A673 (cell line): ENCODE measurements at regions not wholly inside any gene's neighbourhood (a gene's known extent, or its start where the extent isn't known, plus 50 kb on each side); places are given as distances from the start of the nearest gene placed in this dataset.
"Not testable (repeated sequence)": the region's sequence is repeated elsewhere in the genome, so short reads cannot be mapped to it uniquely, and the experiment has no call there.

Experiments used
- BruUV-seq: library from RNA; stranded (reverse); fragments of 400-500 nt; replicated peaks from 2 replicates; lab custom pipeline; 2021; lab: Mats Ljungman, UMichigan
- CTCF ChIA-PET: fragments of 300-600 bp; sonication (Branson Sonifier 250); formaldehyde crosslinking; loops from one replicate; lab custom pipeline; 2022; ENCODE audit warnings: antibody characterized with exemption; lab: Charles Lee
- POLR2A ChIA-PET: fragments of 300-600 bp; sonication (Branson Sonifier 250); formaldehyde crosslinking; loops from one replicate; lab custom pipeline; 2022; ENCODE audit warnings: antibody characterized with exemption; ENCODE audit not compliant: low non-redundant PET; lab: Charles Lee
- DNase-seq: peaks from one replicate; pipeline ENCODE4 v3.0.0-alpha.2; 2015; ENCODE audit warnings: low spot score
- H3K27ac ChIP-seq: fragments of 200-600 bp; sonication (generic); 2 replicates; pipeline ENCODE4 v1.5.1; 2016; ENCODE audit warnings: mixed run types, low read depth, mild to moderate bottlenecking, mixed read lengths, antibody characterized with exemption, low read length; ENCODE audit not compliant: poor library complexity, severe bottlenecking
- H3K27me3 ChIP-seq: fragments of 200-600 bp; sonication (generic); replicated peaks from 2 replicates; pipeline ENCODE4 v1.6.1; 2017; ENCODE audit warnings: mixed run types, low read depth, mild to moderate bottlenecking, mixed read lengths, antibody characterized with exemption, low read length; ENCODE audit not compliant: insufficient read depth, poor library complexity
- H3K36me3 ChIP-seq: fragments of 200-600 bp; sonication (generic); 2 replicates; pipeline ENCODE4 v1.6.1; 2016; ENCODE audit warnings: mixed run types, mild to moderate bottlenecking, mixed read lengths, antibody characterized with exemption, low read length; ENCODE audit not compliant: insufficient read depth, poor library complexity, severe bottlenecking
- H3K4me1 ChIP-seq: fragments of 200-600 bp; sonication (generic); 2 replicates; pipeline ENCODE4 v1.6.1; 2017; ENCODE audit warnings: mixed run types, mild to moderate bottlenecking, mixed read lengths, antibody characterized with exemption, low read length; ENCODE audit not compliant: insufficient read depth, poor library complexity, severe bottlenecking
- H3K4me3 ChIP-seq: fragments of 200-600 bp; sonication (generic); 2 replicates; pipeline ENCODE4 v1.5.1; 2016; ENCODE audit warnings: low read depth, mixed run types, mild to moderate bottlenecking, mixed read lengths, low read length; ENCODE audit not compliant: poor library complexity, severe bottlenecking
- H3K9me3 ChIP-seq: fragments of 200-600 bp; sonication (generic); 2 replicates; pipeline ENCODE4 v1.6.1; 2016; ENCODE audit warnings: mixed run types, low read depth, mild to moderate bottlenecking, mixed read lengths, antibody characterized with exemption, low read length; ENCODE audit not compliant: poor library complexity, severe bottlenecking
- intact Hi-C: fragments of 100-400 bp; cut with micrococcal nuclease; formaldehyde crosslinking; loops from one replicate; pipeline ENCODE4 v1.10.0; 2022; ENCODE audit not compliant: unreplicated experiment

- H3K9me3 ChIP-seq, BruUV-seq, H3K27me3 ChIP-seq, H3K4me1 ChIP-seq, intact Hi-C loops, DNase-seq, H3K4me3 ChIP-seq, H3K36me3 ChIP-seq, H3K27ac ChIP-seq, POLR2A ChIA-PET, CTCF ChIA-PET: not testable (repeated sequence)
Measured at GRCh38 chr16:33680791-33681190, 221.4 kb downstream of the TP53TG3F start.

- POLR2A ChIA-PET, BruUV-seq, H3K36me3 ChIP-seq, intact Hi-C loops, H3K27me3 ChIP-seq, H3K4me1 ChIP-seq, CTCF ChIA-PET, H3K9me3 ChIP-seq, H3K27ac ChIP-seq, DNase-seq, H3K4me3 ChIP-seq: not testable (repeated sequence)
Measured at GRCh38 chr16:33700320-33700719, 240.9 kb downstream of the TP53TG3F start.

DNA sequence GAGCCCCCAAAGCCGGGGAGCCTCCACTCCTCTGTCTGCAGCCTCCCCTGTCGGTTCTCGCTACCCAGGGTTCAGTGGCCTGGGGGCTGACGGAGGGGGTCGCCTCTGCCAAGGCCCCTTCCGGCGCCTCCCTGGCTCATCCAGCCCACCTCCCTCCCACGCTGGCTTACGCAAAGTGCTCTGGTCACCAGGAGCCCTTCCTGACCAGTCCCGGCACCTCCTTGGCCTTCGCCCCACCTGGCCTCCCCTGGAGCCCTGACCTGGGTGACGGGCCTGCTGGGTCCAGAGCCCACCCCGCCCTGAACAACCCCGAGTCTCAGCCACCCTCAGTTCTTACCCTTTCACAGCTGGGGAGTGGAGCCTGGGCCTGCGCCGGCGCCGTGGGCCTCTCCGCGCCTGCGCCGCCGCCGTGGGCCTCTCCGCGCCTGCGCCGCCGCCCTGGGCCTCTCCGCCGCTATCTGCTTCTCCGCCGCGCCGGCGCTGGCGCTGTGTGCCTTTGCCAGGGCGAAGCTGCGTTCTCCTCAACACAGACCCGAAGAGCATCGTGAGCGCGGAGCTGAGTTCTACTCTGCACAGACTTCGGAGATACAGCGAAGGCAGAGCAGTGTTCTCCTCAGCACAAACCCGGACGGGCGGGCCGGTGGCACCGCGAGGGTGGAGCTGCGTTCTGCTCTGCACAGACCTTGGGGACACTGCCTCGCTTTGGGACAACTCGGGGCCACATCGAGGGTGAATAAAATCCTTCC, 247.6 kb downstream of the TP53TG3F start:
- DNase-seq, H3K4me3 ChIP-seq, BruUV-seq, CTCF ChIA-PET, H3K9me3 ChIP-seq, H3K4me1 ChIP-seq, intact Hi-C loops, POLR2A ChIA-PET, H3K27ac ChIP-seq, H3K36me3 ChIP-seq, H3K27me3 ChIP-seq: not testable (repeated sequence)

GRCh38 chr16:33707591-33707934, 248.2 kb downstream of the TP53TG3F start:
- H3K4me1 ChIP-seq, DNase-seq, POLR2A ChIA-PET, H3K27ac ChIP-seq, H3K27me3 ChIP-seq, H3K4me3 ChIP-seq, H3K36me3 ChIP-seq, BruUV-seq, intact Hi-C loops, CTCF ChIA-PET, H3K9me3 ChIP-seq: not testable (repeated sequence)

DNA sequence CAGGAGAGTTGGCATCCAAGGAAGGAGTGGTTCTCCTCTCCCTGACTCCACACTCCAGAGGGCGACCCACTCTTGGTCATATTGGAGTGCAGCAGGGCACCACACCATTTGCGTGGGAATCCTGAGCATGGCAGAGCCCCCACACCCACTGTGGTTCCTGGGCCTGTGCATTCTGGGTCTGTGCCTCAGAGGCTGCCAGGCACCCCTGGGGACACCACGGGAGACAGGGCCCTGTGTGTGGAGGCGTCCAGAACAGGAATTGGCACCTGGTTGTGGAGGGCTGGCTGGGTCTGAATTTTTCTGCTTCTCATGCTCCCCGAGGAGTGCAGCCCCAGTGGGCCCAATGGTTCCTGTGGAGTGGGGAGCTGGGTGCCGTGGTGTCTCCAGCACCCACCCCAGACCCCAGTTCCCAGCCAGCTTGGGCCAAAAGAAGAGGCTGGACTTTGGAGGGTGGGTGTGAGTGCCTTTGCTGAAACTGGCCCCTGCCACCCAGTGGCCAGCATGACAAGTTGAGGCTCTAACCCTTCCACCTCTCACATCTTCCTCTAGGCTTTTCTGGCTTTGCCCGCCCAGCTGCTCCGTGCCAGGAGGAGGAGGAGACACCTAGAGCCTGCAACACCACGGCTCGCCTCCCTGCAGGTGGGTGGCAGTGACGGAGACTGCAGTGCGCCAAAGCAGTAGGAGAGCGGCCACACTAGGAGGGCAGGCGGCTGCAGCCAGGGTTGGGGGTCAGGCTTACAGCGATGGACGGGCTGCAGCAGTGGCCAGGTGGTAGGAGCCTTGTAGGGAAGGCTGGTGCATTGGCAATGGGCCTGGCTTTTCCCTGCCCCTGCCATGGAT, 250.7 kb downstream of the TP53TG3F start:
- BruUV-seq, H3K27me3 ChIP-seq, intact Hi-C loops, DNase-seq, H3K36me3 ChIP-seq, H3K4me1 ChIP-seq, H3K27ac ChIP-seq, H3K4me3 ChIP-seq, CTCF ChIA-PET, POLR2A ChIA-PET, H3K9me3 ChIP-seq: not testable (repeated sequence)

DNA sequence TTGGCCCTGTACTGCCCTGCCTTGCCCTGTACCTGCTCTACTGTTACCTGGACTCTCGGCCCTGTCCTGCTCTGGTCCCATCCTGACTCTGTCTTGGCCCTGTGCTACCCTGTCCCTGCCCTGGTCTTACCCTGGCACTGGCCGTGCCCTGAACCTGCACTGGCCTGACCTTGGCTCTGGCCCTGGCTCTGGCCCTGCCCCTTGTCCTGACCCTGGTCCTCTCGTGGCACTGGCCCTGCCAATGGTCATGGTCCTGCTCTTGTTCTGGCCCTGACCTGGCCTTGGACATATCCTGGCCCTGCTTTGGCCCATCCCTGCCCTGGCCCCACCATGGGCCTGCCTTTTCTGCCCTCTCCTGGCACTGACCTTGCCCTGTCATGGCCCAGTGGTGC, 251.3 kb downstream of the TP53TG3F start:
- intact Hi-C loops, H3K36me3 ChIP-seq, H3K4me3 ChIP-seq, H3K27ac ChIP-seq, DNase-seq, H3K4me1 ChIP-seq, POLR2A ChIA-PET, BruUV-seq, H3K9me3 ChIP-seq, CTCF ChIA-PET, H3K27me3 ChIP-seq: not testable (repeated sequence)

DNA sequence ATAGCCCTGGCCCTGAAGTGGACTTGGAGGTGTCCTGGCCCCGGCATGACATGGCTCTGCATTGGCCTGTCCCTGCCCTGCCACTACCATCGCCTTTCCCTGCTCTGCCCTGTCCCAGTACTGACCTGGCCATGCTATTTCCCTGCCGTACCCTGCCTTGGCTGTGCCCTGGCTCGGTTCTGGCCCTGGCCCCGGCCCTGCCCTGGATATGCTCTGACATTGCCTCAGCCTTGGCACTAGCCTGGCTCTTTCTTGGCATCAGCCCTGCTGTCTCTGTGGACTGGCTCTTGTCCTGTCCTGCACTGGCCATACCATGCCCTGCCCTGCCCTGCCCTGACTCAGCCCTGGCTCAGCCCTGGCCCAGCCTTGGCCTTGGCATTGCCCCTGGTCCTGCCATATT, 252.2 kb downstream of the TP53TG3F start:
- BruUV-seq, POLR2A ChIA-PET, H3K27ac ChIP-seq, H3K4me1 ChIP-seq, DNase-seq, H3K36me3 ChIP-seq, CTCF ChIA-PET, H3K27me3 ChIP-seq, H3K4me3 ChIP-seq, H3K9me3 ChIP-seq, intact Hi-C loops: not testable (repeated sequence)
